CD4-positive, alpha-beta T cell treated with Interleukin-12 subunit alpha and Interleukin-12 subunit beta, for 1 hour (primary cell): ENCODE measurements at regions not wholly inside any gene's neighbourhood (a gene's known extent, or its start where the extent isn't known, plus 50 kb on each side); places are given as distances from the start of the nearest gene placed in this dataset.

Experiments used
- DNase-seq: peaks from one replicate; pipeline ENCODE4 v3.0.0-alpha.2; 2020

- DNase-seq, result peak; percentile 15
Measured at GRCh38 chr4:114180481-114180880, 201.0 kb upstream of the ARSJ start.

GRCh38 chr4:114184901-114185300, 205.5 kb upstream of the ARSJ start:
- DNase-seq, result no peak

- no peak for DNase-seq
Measured at GRCh38 chr4:114187592-114187991, 208.1 kb upstream of the ARSJ start.

- DNase-seq, result no peak
Measured at GRCh38 chr4:114191496-114191895, 212.0 kb upstream of the ARSJ start.

- no peak for DNase-seq
Measured at GRCh38 chr4:114192854-114193253, 213.4 kb upstream of the ARSJ start.

GRCh38 chr4:114193624-114194399, 214.4 kb upstream of the ARSJ start:
- DNase-seq, result no peak

GRCh38 chr4:114196606-114197005, 217.2 kb upstream of the ARSJ start:
- DNase-seq, result no peak

- no peak for DNase-seq
Measured at GRCh38 chr4:114200026-114200425, 220.6 kb upstream of the ARSJ start.

- DNase-seq, result no peak
Measured at GRCh38 chr4:114205261-114205660, 225.8 kb upstream of the ARSJ start.

- no peak for DNase-seq
Measured at GRCh38 chr4:114208574-114209151, 229.2 kb upstream of the ARSJ start.

- DNase-seq, result no peak
Measured at GRCh38 chr4:114209584-114209983, 230.1 kb upstream of the ARSJ start.

GRCh38 chr4:114211556-114211955, 232.1 kb upstream of the ARSJ start:
- no peak for DNase-seq

GRCh38 chr4:114217150-114217817, 237.8 kb upstream of the ARSJ start:
- no peak for DNase-seq

GRCh38 chr4:114223580-114223979, 244.1 kb upstream of the ARSJ start:
- no peak for DNase-seq

- no peak for DNase-seq
Measured at GRCh38 chr4:114225436-114225835, 246.0 kb upstream of the ARSJ start.

- DNase-seq, result no peak
Measured at GRCh38 chr4:114226179-114226578, 246.7 kb upstream of the ARSJ start.

GRCh38 chr4:114226968-114227760, 247.7 kb upstream of the ARSJ start:
- DNase-seq, result no peak

GRCh38 chr4:114229706-114230105, 250.3 kb upstream of the ARSJ start:
- DNase-seq, result no peak

- no peak for DNase-seq
Measured at GRCh38 chr4:114236171-114236769, 256.8 kb upstream of the ARSJ start.

GRCh38 chr4:114237997-114238396, 258.6 kb upstream of the ARSJ start:
- DNase-seq, result no peak

- DNase-seq, result no peak
Measured at GRCh38 chr4:114249561-114249960, 270.1 kb upstream of the ARSJ start.

GRCh38 chr4:114249976-114250375, 270.5 kb upstream of the ARSJ start:
- no peak for DNase-seq

- DNase-seq, result no peak
Measured at GRCh38 chr4:114250439-114250891, 271.0 kb upstream of the ARSJ start.
